IMR-90 (cell line): ENCODE measurements at regions not wholly inside any gene's neighbourhood (a gene's known extent, or its start where the extent isn't known, plus 50 kb on each side); places are given as distances from the start of the nearest gene placed in this dataset.
"Not testable (repeated sequence)": the region's sequence is repeated elsewhere in the genome, so short reads cannot be mapped to it uniquely, and the experiment has no call there.

Experiments
- ATAC-seq: fragments of 200-7000 bp; cut with Tn5 transposase; 2 replicates; pipeline ENCODE4 v1.9.1; 2020; ENCODE audit warnings: low read depth, mild to moderate bottlenecking, moderate library complexity
- BruUV-seq: library from RNA; stranded (reverse); fragments of 400-500 nt; replicated peaks from 2 replicates; lab custom pipeline; 2021; lab: Mats Ljungman, UMichigan
- CTCF ChIA-PET: fragments of 300-600 bp; formaldehyde crosslinking; extraction: SDS; loops from one replicate; lab custom pipeline; 2021; ENCODE audit warnings: antibody characterized with exemption; lab: Yijun Ruan, JAX
- POLR2A ChIA-PET: fragments of 300-600 bp; sonication (Branson Sonifier 250); formaldehyde crosslinking; loops from one replicate; lab custom pipeline; 2022; ENCODE audit warnings: antibody characterized with exemption; ENCODE audit not compliant: unreplicated experiment; lab: Charles Lee
- DNase-seq: peaks from one replicate; pipeline ENCODE4 v3.0.0; 2013
- H2AFZ ChIP-seq: replicated peaks from 2 replicates; pipeline ENCODE3; 2013; ENCODE audit warnings: low read length, mild to moderate bottlenecking; ENCODE audit not compliant: poor library complexity
- H2AK5ac ChIP-seq: 2 replicates; pipeline ENCODE4 v1.6.1; 2013; ENCODE audit warnings: low read depth, low read length, inconsistent platforms
- H2AK9ac ChIP-seq: replicated peaks from 2 replicates; pipeline ENCODE3; 2013; ENCODE audit warnings: mild to moderate bottlenecking, low read depth, low read length, moderate library complexity; ENCODE audit not compliant: poor library complexity
- H2BK120ac ChIP-seq: 2 replicates; pipeline ENCODE4 v1.6.1; 2013; ENCODE audit warnings: low read depth, low read length, inconsistent platforms
- H2BK15ac ChIP-seq: 3 replicates; pipeline ENCODE4 v1.6.1; 2013; ENCODE audit warnings: low read depth, low read length, inconsistent platforms
- H2BK20ac ChIP-seq: 2 replicates; pipeline ENCODE4 v1.6.1; 2013; ENCODE audit warnings: low read depth, mild to moderate bottlenecking, inconsistent platforms, low read length, moderate library complexity
- H2BK5ac ChIP-seq: 2 replicates; pipeline ENCODE4 v1.6.1; 2013; ENCODE audit warnings: mild to moderate bottlenecking, low read depth, low read length, inconsistent platforms; ENCODE audit not compliant: poor library complexity, severe bottlenecking
- H3K14ac ChIP-seq: replicated peaks from 2 replicates; pipeline ENCODE4 v1.6.1; 2013; ENCODE audit warnings: low read depth, low read length, inconsistent platforms
- H3K18ac ChIP-seq: 2 replicates; pipeline ENCODE4 v1.6.1; 2013; ENCODE audit warnings: low read depth, low read length, control low read depth
- H3K23ac ChIP-seq: 2 replicates; pipeline ENCODE4 v1.6.1; 2013; ENCODE audit warnings: low read depth, low read length, inconsistent platforms
- H3K27ac ChIP-seq: 2 replicates; pipeline ENCODE4 v1.5.1; 2013; ENCODE audit warnings: mild to moderate bottlenecking, control low read depth, low read length; ENCODE audit not compliant: insufficient read depth
- H3K27me3 ChIP-seq: 2 replicates; pipeline ENCODE4 v1.6.1; 2013; ENCODE audit warnings: low read length; ENCODE audit not compliant: control insufficient read depth, insufficient read depth
- H3K36me3 ChIP-seq: 2 replicates; pipeline ENCODE4 v1.6.1; 2013; ENCODE audit warnings: low read length, mixed read lengths; ENCODE audit not compliant: control insufficient read depth, insufficient read depth
- H3K4ac ChIP-seq: 2 replicates; pipeline ENCODE4 v1.6.1; 2013; ENCODE audit warnings: low read depth, low read length, inconsistent platforms
- H3K4me1 ChIP-seq: 2 replicates; pipeline ENCODE4 v1.6.1; 2013; ENCODE audit warnings: low read length, mixed read lengths; ENCODE audit not compliant: control insufficient read depth, insufficient read depth
- H3K4me2 ChIP-seq: 2 replicates; pipeline ENCODE4 v1.6.1; 2013; ENCODE audit warnings: low read depth, mild to moderate bottlenecking, control low read depth, low read length, moderate library complexity
- H3K4me3 ChIP-seq: 2 replicates; pipeline ENCODE4 v1.5.1; 2013; ENCODE audit warnings: low read depth, mild to moderate bottlenecking, control low read depth, low read length, moderate library complexity; ENCODE audit not compliant: insufficient read depth
- H3K56ac ChIP-seq: 2 replicates; pipeline ENCODE4 v1.6.1; 2013; ENCODE audit warnings: low read length, inconsistent platforms; ENCODE audit not compliant: insufficient read depth; ENCODE audit errors: extremely low read depth
- H3K79me1 ChIP-seq, 2 experiments: 2 replicates each; pipeline ENCODE4 v1.6.1; 2013; ENCODE audit warnings: low read length in 2 of 2, inconsistent platforms in 1 of 2, low read depth in 1 of 2
- H3K9ac ChIP-seq: 2 replicates; pipeline ENCODE4 v1.6.1; 2013; ENCODE audit warnings: low read depth, low read length, control low read depth
- H3K9me1 ChIP-seq: 2 replicates; pipeline ENCODE4 v1.6.1; 2013; ENCODE audit warnings: low read length, inconsistent platforms; ENCODE audit not compliant: insufficient read depth
- H3K9me3 ChIP-seq: 2 replicates; pipeline ENCODE4 v1.6.1; 2013; ENCODE audit warnings: low read length; ENCODE audit not compliant: control insufficient read depth, insufficient read depth
- H4K20me1 ChIP-seq: 2 replicates; pipeline ENCODE4 v1.6.1; 2013; ENCODE audit warnings: low read length, inconsistent platforms; ENCODE audit not compliant: insufficient read depth
- H4K5ac ChIP-seq: 2 replicates; pipeline ENCODE4 v1.6.1; 2013; ENCODE audit warnings: mild to moderate bottlenecking, low read depth, low read length, control low read depth
- H4K8ac ChIP-seq, 2 experiments: 2 replicates each; pipeline ENCODE4 v1.6.1; 2013; ENCODE audit warnings: low read depth in 2 of 2, low read length in 2 of 2, control low read depth in 1 of 2, inconsistent platforms in 1 of 2
- H4K91ac ChIP-seq: 2 replicates; pipeline ENCODE4 v1.6.1; 2013; ENCODE audit warnings: low read depth, low read length, inconsistent platforms; ENCODE audit not compliant: insufficient read depth
- WGBS, 2 experiments: methylation state at CpG; one replicate each; pipeline versions ENCODE4 v1.1.5 to v1.1.7; 2013; ENCODE audit warnings: missing lambda C conversion rate in 2 of 2; ENCODE audit not compliant: insufficient read length in 1 of 2; ENCODE audit errors: extremely low coverage in 2 of 2; 5-methylcytosine and 5-hydroxymethylcytosine counted together
- dilution Hi-C: fragments of 300-500 bp; cut with HindIII; formaldehyde crosslinking; loops from one replicate; pipeline ENCODE4 v1.14.3; 2018; ENCODE audit warnings: low sequenced_read_pairs; ENCODE audit not compliant: unreplicated experiment
- in situ Hi-C: fragments of 300-500 bp; cut with MboI; formaldehyde crosslinking; loops from 3 replicates; pipeline ENCODE4 v1.14.3; 2019; ENCODE audit warnings: low sequenced_read_pairs, inconsistent platforms, mixed read lengths
- intact Hi-C: fragments of 100-400 bp; cut with micrococcal nuclease; formaldehyde crosslinking; loops from 2 replicates; pipeline ENCODE4 v1.10.0; 2022

DNA sequence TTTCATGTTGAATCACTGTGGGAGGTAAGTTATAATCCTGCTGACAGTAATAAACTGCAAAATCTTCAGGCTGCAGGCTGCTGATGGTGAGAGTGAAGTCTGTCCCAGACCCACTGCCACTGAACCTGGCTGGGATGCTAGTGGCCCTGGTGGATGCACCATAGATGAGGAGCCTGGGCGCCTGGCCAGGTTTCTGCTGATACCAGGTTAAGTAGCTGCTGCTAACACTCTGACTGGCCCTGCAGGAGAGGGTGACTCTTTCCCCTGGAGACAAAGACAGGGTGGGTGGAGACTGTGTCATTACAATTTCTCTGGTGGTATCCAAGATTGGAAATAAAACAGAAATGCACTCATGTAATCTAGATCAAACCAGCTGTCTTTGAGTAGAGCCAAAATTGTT is 287.0 kb downstream of the RPIA start:
- dilution Hi-C loops, in situ Hi-C loops: not testable (repeated sequence)

DNA sequence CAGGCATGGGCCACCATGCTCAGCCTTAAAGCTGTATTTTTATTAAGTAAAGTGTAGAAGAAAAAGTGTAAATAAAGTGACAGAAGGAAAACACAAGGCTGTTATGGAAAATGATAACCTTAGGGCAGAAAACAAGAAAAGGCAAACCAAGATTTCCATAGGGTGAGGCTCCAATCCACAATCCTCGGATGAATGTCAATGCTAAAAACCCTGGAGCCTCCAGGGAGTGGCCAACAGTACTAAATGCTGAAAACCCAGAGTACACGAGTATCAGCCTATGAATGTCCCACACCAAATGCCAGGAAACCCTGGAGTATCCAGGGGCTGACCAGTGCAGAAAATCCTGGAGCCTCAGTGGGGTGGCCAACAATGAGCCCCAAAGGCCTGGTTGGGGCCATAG is 292.6 kb downstream of the RPIA start:
- H3K9me1 ChIP-seq, POLR2A ChIA-PET, H3K27ac ChIP-seq, H2BK15ac ChIP-seq, H3K36me3 ChIP-seq, H3K23ac ChIP-seq, CTCF ChIA-PET, intact Hi-C loops, BruUV-seq, H3K9ac ChIP-seq, H3K79me1 ChIP-seq, DNase-seq, H3K4me1 ChIP-seq, H4K91ac ChIP-seq, H4K20me1 ChIP-seq, in situ Hi-C loops, H3K9me3 ChIP-seq, H3K4ac ChIP-seq, H3K14ac ChIP-seq, H3K27me3 ChIP-seq, ATAC-seq, H3K4me3 ChIP-seq, H2AK5ac ChIP-seq, H4K8ac ChIP-seq, H2BK120ac ChIP-seq, H3K4me2 ChIP-seq, dilution Hi-C loops, H2AFZ ChIP-seq, H2BK5ac ChIP-seq, H2AK9ac ChIP-seq, H3K56ac ChIP-seq, H3K18ac ChIP-seq, H4K5ac ChIP-seq, H2BK20ac ChIP-seq: not testable (repeated sequence)
- WGBS, 2 experiments: no CpG with 5 or more reads among the region's 2 CpGs

More for the DNA sequence above, 287.0 kb downstream of the RPIA start:
- H2BK5ac ChIP-seq, BruUV-seq, H4K5ac ChIP-seq, H4K91ac ChIP-seq, H2BK15ac ChIP-seq, H2AFZ ChIP-seq, H3K79me1 ChIP-seq, H3K56ac ChIP-seq, H3K36me3 ChIP-seq, H3K18ac ChIP-seq, H3K9me3 ChIP-seq, H4K20me1 ChIP-seq, H4K8ac ChIP-seq, ATAC-seq, H3K4me3 ChIP-seq, H3K4me1 ChIP-seq, H3K4ac ChIP-seq, H2BK20ac ChIP-seq, H3K9me1 ChIP-seq, intact Hi-C loops, H3K4me2 ChIP-seq, H2BK120ac ChIP-seq, H3K27me3 ChIP-seq, CTCF ChIA-PET, H3K23ac ChIP-seq, H2AK5ac ChIP-seq, H3K14ac ChIP-seq, H3K27ac ChIP-seq, H3K9ac ChIP-seq, DNase-seq, H2AK9ac ChIP-seq, POLR2A ChIA-PET: not testable (repeated sequence)
- no CpG with 5 or more reads among the region's 1 CpG for WGBS, 2 experiments
